Endothelial cell of umbilical vein (primary cell): ENCODE measurements at regions not wholly inside any gene's neighbourhood (a gene's known extent, or its start where the extent isn't known, plus 50 kb on each side); places are given as distances from the start of the nearest gene placed in this dataset.

Source experiments
- MAX ChIP-seq: IDR thresholded peaks from 2 replicates; pipeline ENCODE4 v1.6.1; 2011; ENCODE audit not compliant: insufficient read depth, insufficient read length
- MYC ChIP-seq: IDR thresholded peaks from one replicate; pipeline ENCODE4 v1.6.1; 2011; ENCODE audit warnings: mild to moderate bottlenecking, low read depth, low read length
- POLR2A ChIP-seq: IDR thresholded peaks from 2 replicates; pipeline ENCODE4 v1.6.1; 2012; ENCODE audit warnings: low read depth, mild to moderate bottlenecking, control low read depth, low read length
- POLR2AphosphoS5 ChIP-seq: IDR thresholded peaks from 2 replicates; pipeline ENCODE4 v1.6.1; 2012; ENCODE audit warnings: low read depth, mild to moderate bottlenecking, control low read depth, low read length, moderate library complexity; ENCODE audit not compliant: insufficient read depth
- TF ChIP-seq, protein P1 (sequence below), 2 donors: IDR thresholded peaks; 1 replicate in 1 of 2; 2 replicates in 1 of 2; pipeline ENCODE4 v1.5.1; 2011; ENCODE audit warnings: low read length in 2 of 2, mild to moderate bottlenecking in 2 of 2, moderate library complexity in 2 of 2, control low read depth in 1 of 2, inconsistent platforms in 1 of 2, low read depth in 1 of 2; ENCODE audit not compliant: insufficient read depth in 1 of 2; ENCODE audit errors: extremely low read depth in 1 of 2

DNA sequence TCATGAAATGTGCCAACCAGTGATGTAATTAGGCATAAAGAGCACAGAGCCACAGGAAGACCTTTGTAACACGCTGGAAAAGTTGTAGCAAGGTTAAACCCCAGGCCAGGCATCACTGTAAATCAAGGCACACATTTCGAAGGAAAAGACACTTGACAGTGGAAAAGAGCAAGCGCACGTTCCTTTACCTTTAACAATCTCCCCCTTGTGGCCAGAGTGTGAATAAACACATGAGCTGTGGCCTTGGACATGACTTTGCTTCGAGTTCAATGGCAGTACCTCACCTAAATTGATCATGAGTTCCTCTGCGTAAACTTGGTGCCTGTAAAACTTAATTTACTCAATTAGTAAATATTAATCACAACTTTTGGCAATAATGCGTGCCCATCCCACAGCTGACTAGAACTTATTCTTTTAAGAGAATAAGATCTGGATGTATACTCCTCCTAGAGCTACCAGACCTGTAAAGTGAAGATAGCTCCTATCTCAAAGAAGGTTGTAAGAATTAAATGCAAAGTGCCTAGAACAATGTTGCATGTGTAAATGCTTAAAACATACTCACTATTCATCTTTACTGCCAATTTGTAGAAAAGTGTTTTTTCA, 757.0 kb upstream of the NECTIN3 start:
- TF ChIP-seq POLR2AphosphoS5, result no peak
- TF ChIP-seq, protein P1, sequence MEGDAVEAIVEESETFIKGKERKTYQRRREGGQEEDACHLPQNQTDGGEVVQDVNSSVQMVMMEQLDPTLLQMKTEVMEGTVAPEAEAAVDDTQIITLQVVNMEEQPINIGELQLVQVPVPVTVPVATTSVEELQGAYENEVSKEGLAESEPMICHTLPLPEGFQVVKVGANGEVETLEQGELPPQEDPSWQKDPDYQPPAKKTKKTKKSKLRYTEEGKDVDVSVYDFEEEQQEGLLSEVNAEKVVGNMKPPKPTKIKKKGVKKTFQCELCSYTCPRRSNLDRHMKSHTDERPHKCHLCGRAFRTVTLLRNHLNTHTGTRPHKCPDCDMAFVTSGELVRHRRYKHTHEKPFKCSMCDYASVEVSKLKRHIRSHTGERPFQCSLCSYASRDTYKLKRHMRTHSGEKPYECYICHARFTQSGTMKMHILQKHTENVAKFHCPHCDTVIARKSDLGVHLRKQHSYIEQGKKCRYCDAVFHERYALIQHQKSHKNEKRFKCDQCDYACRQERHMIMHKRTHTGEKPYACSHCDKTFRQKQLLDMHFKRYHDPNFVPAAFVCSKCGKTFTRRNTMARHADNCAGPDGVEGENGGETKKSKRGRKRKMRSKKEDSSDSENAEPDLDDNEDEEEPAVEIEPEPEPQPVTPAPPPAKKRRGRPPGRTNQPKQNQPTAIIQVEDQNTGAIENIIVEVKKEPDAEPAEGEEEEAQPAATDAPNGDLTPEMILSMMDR (IDR thresholded peaks at IDR 0.05; ENCODE audit: extremely low read depth in 1 of 2, insufficient read depth in 1 of 2, low read depth in 1 of 2, low read length in 2 of 2), result peak; percentile 67 to 80
- no peak for TF ChIP-seq POLR2A
- no peak for TF ChIP-seq MAX
- no peak for TF ChIP-seq MYC
